ENCODE measurements at regions not wholly inside any gene's neighbourhood (a gene's known extent, or its start where the extent isn't known, plus 50 kb on each side); places are given as distances from the start of the nearest gene placed in this dataset.

GRCh38 chr4:170849969-170850368 lies 760.2 kb upstream of the AADAT start:
- Histone ChIP-seq H3K4me3 (replicated peaks; ENCODE audit: insufficient read depth, low read length) (no peak overlapping the region), H3K27ac (replicated peaks) (no peak overlapping the region), H3K27me3 (ENCODE audit: insufficient read depth, poor library complexity, severe bottlenecking) (no peaks in the 10 kb centered on the region)
- no peak for TF ChIP-seq POLR2AphosphoS5 (IDR thresholded peaks at IDR 0.05; ENCODE audit: low read depth)
- TF ChIP-seq SPI1 (IDR thresholded peaks at IDR 0.05; ENCODE audit: borderline replicate concordance, low read depth) = no peak
- no peak for TF ChIP-seq GABPA (IDR thresholded peaks at IDR 0.05; ENCODE audit: low read depth)
- no peak for TF ChIP-seq REST (IDR thresholded peaks at IDR 0.05; ENCODE audit: insufficient replicate concordance, low read depth)
- TF ChIP-seq CTCF (IDR thresholded peaks at IDR 0.05; ENCODE audit: insufficient read depth, low read length) = no peak
- no peak for DNase-seq (ENCODE audit: low read depth in 1 of 2, low spot score in 1 of 2)

- DNase-seq (ENCODE audit: low read depth in 1 of 2, low spot score in 1 of 2) = no peak
- TF ChIP-seq REST (IDR thresholded peaks at IDR 0.05; ENCODE audit: insufficient replicate concordance, low read depth) (no peak), POLR2AphosphoS5 (IDR thresholded peaks at IDR 0.05; ENCODE audit: low read depth) (no peak), GABPA (IDR thresholded peaks at IDR 0.05; ENCODE audit: low read depth) (no peak)
- Histone ChIP-seq H3K4me3 (replicated peaks; ENCODE audit: insufficient read depth, low read length) (no peak overlapping the region), H3K27ac (replicated peaks) (no peak overlapping the region), H3K27me3 (ENCODE audit: insufficient read depth, poor library complexity, severe bottlenecking) (no peaks in the 10 kb centered on the region)
Measured at GRCh38 chr4:170827562-170828274, 738.0 kb upstream of the AADAT start.

- Histone ChIP-seq H3K27ac (replicated peaks) (no peak overlapping the region), H3K27me3 (ENCODE audit: insufficient read depth, poor library complexity, severe bottlenecking) (no peaks in the 10 kb centered on the region), H3K4me3 (replicated peaks; ENCODE audit: insufficient read depth, low read length) (no peak overlapping the region)
- no peak for DNase-seq (ENCODE audit: low read depth in 1 of 2, low spot score in 1 of 2)
- TF ChIP-seq POLR2AphosphoS5 (IDR thresholded peaks at IDR 0.05; ENCODE audit: low read depth) (no peak), SPI1 (IDR thresholded peaks at IDR 0.05; ENCODE audit: borderline replicate concordance, low read depth) (no peak), GABPA (IDR thresholded peaks at IDR 0.05; ENCODE audit: low read depth) (no peak), CTCF (IDR thresholded peaks at IDR 0.05; ENCODE audit: insufficient read depth, low read length) (no peak)
Measured at GRCh38 chr4:170818786-170819185, 729.0 kb upstream of the AADAT start.

- no peak overlapping the region for H3K4me3 ChIP-seq (replicated peaks; ENCODE audit: insufficient read depth, low read length)
- TF ChIP-seq POLR2AphosphoS5 (IDR thresholded peaks at IDR 0.05; ENCODE audit: low read depth) (no peak), REST (IDR thresholded peaks at IDR 0.05; ENCODE audit: insufficient replicate concordance, low read depth) (no peak)
- no peak for DNase-seq (ENCODE audit: low read depth in 1 of 2, low spot score in 1 of 2)
- no peak overlapping the region for H3K27ac ChIP-seq (replicated peaks)
- H3K27me3 ChIP-seq (ENCODE audit: insufficient read depth, poor library complexity, severe bottlenecking) = no peaks in the 10 kb centered on the region
Measured at GRCh38 chr4:170805352-170805751, 715.6 kb upstream of the AADAT start.

Data from HL-60 (cell line).